K562 (cell line): ENCODE measurements at regions not wholly inside any gene's neighbourhood (a gene's known extent, or its start where the extent isn't known, plus 50 kb on each side); places are given as distances from the start of the nearest gene placed in this dataset.

Experiments
- ATAC-seq: fragments of 200-7000 bp; cut with Tn5 transposase; 3 replicates; pipeline ENCODE4 v1.9.1; 2020; ENCODE audit warnings: moderate library complexity
- BruUV-seq: library from RNA; stranded (reverse); fragments of 400-500 nt; replicated peaks from 2 replicates; lab custom pipeline; 2021; lab: Mats Ljungman, UMichigan
- CTCF ChIA-PET: fragments of 300-600 bp; formaldehyde crosslinking; extraction: SDS; loops from one replicate; lab custom pipeline; 2021; ENCODE audit warnings: low intra/inter-chr PET ratio; lab: Yijun Ruan, JAX
- POLR2A ChIA-PET: fragments of 300-600, 350-650 bp; sonication (Branson Sonifier 250); formaldehyde crosslinking; extraction: SDS; loops from one replicate; lab custom pipeline; 2021; ENCODE audit warnings: antibody characterized with exemption, inconsistent platforms; lab: Yijun Ruan, JAX
- DNase-seq, 4 experiments: peaks; one replicate each; pipeline versions ENCODE4 v3.0.0 to v3.0.0-alpha.2; 2011 to 2018; ENCODE audit warnings: low spot score in 3 of 4, mixed read lengths in 3 of 4; ENCODE audit errors: extremely low read depth in 1 of 4
- FAIRE-seq: peaks from 2 replicates; lab custom pipeline; 2011; peaks lifted over from hg19 to GRCh38; lab: Jason Lieb, UNC
- H2AFZ ChIP-seq: 2 replicates; pipeline ENCODE4 v1.6.0; 2011; ENCODE audit warnings: low read depth, low read length, control low read depth, inconsistent platforms
- H3K27ac ChIP-seq: fragments of 200-600 bp; 3 replicates; pipeline ENCODE4 v1.8.0; 2011; ENCODE audit warnings: low read depth, mild to moderate bottlenecking, control low read depth, inconsistent platforms, low read length, moderate library complexity, mixed read lengths; ENCODE audit errors: extremely low read depth
- H3K27me3 ChIP-seq, 2 experiments: fragments of 300-600 bp in 1 of 2; 2 replicates in 1 of 2; 3 replicates in 1 of 2; pipeline versions ENCODE4 v1.6.0 to v1.8.0; 2011; ENCODE audit warnings: inconsistent platforms in 2 of 2, low read length in 2 of 2, mild to moderate bottlenecking in 1 of 2, mixed read lengths in 1 of 2, moderate library complexity in 1 of 2; ENCODE audit not compliant: control insufficient read depth in 2 of 2, insufficient read depth in 2 of 2
- H3K36me3 ChIP-seq: fragments of 300-600 bp; 3 replicates; pipeline ENCODE4 v1.8.0; 2011; ENCODE audit warnings: mild to moderate bottlenecking, low read length, inconsistent platforms; ENCODE audit not compliant: control insufficient read depth, insufficient read depth
- H3K4me1 ChIP-seq, 2 experiments: fragments of 200-600 bp in 1 of 2; replicated peaks in 1 of 2; 2 replicates in 1 of 2; 3 replicates in 1 of 2; pipeline versions ENCODE4 v1.5.1 to v1.8.0; 2011; ENCODE audit warnings: inconsistent platforms in 2 of 2, low read length in 2 of 2, mild to moderate bottlenecking in 1 of 2, mixed read lengths in 1 of 2, moderate library complexity in 1 of 2; ENCODE audit not compliant: control insufficient read depth in 2 of 2, insufficient read depth in 2 of 2
- H3K4me2 ChIP-seq: 2 replicates; pipeline ENCODE4 v1.6.1; 2011; ENCODE audit warnings: low read length, control low read depth, inconsistent platforms, mixed read lengths; ENCODE audit not compliant: insufficient read depth
- H3K4me3 ChIP-seq: fragments of 200-600 bp; sonication (generic), shearing (Covaris generic); 2 replicates; pipeline ENCODE4 v1.5.1; 2016; ENCODE audit warnings: control low read depth, inconsistent platforms
- H3K79me2 ChIP-seq: fragments of 200-600 bp; 3 replicates; pipeline ENCODE4 v1.8.0; 2011; ENCODE audit warnings: low read length, inconsistent platforms; ENCODE audit not compliant: control insufficient read depth, insufficient read depth
- H3K9ac ChIP-seq, 2 experiments: 2 replicates each; pipeline versions ENCODE4 v1.6.0 to v1.6.1; 2011; ENCODE audit warnings: low read depth in 2 of 2, low read length in 2 of 2, control low read depth in 1 of 2, inconsistent platforms in 1 of 2, mild to moderate bottlenecking in 1 of 2, mixed read lengths in 1 of 2; ENCODE audit not compliant: insufficient read depth in 1 of 2
- H3K9me1 ChIP-seq: one replicate; pipeline ENCODE4 v1.6.0; 2011; ENCODE audit warnings: inconsistent platforms, mild to moderate bottlenecking, low read length, moderate library complexity; ENCODE audit not compliant: control insufficient read depth, insufficient read depth
- H3K9me3 ChIP-seq: replicated peaks from 2 replicates; pipeline ENCODE4 v1.5.1; 2011; ENCODE audit warnings: low read depth, low read length, inconsistent platforms; ENCODE audit not compliant: control insufficient read depth, insufficient read depth
- H4K20me1 ChIP-seq: replicated peaks from 2 replicates; pipeline ENCODE4 v1.6.1; 2011; ENCODE audit warnings: low read length, inconsistent platforms, mixed read lengths; ENCODE audit not compliant: control insufficient read depth, insufficient read depth
- ARHGAP35 ChIP-seq: fragments of 450-650 bp; IDR thresholded peaks from 2 replicates; pipeline ENCODE4 v1.6.1; 2018; ENCODE audit not compliant: partially characterized antibody
- ATF2 ChIP-seq: sonication (generic); formaldehyde crosslinking; IDR thresholded peaks from 2 replicates; pipeline ENCODE4 v1.8.1; 2022; ENCODE audit warnings: missing genetic modification reagents
- ERF ChIP-seq: fragments of 450-650 bp; formaldehyde crosslinking; IDR thresholded peaks from 2 replicates; pipeline ENCODE4 v1.4.0; 2020; ENCODE audit warnings: mild to moderate bottlenecking, mixed read lengths
- HINFP ChIP-seq: fragments of 450-650 bp; conservative IDR thresholded peaks from 2 replicates; pipeline ENCODE4 v1.6.1; 2016; ENCODE audit warnings: missing genetic modification characterization, low read depth, mild to moderate bottlenecking, control low read depth, missing compliant biosample characterization
- NELFE ChIP-seq: IDR thresholded peaks from 2 replicates; pipeline ENCODE4 v1.6.1; 2011; ENCODE audit warnings: mild to moderate bottlenecking; ENCODE audit not compliant: insufficient read depth, insufficient read length
- NR3C1 ChIP-seq: sonication (generic); formaldehyde crosslinking; IDR thresholded peaks from 2 replicates; pipeline ENCODE4 v1.8.1; 2022; ENCODE audit warnings: missing genetic modification reagents
- OTX1 ChIP-seq: fragments of 450-650 bp; formaldehyde crosslinking; IDR thresholded peaks from 2 replicates; pipeline ENCODE4 v1.4.0; 2022; ENCODE audit warnings: mild to moderate bottlenecking
- PML ChIP-seq: IDR thresholded peaks from 2 replicates; pipeline ENCODE4 v1.6.1; 2012; ENCODE audit warnings: low read length, inconsistent platforms
- TAF7 ChIP-seq: fragments of 450-650 bp; IDR thresholded peaks from 2 replicates; pipeline ENCODE4 v1.6.1; 2016; ENCODE audit warnings: missing genetic modification characterization, missing compliant biosample characterization
- ZEB2 ChIP-seq: fragments of 450-650 bp; IDR thresholded peaks from 2 replicates; pipeline ENCODE4 v1.6.1; 2016
- ZFPM2 ChIP-seq: fragments of 250-450 bp; sonication (Bioruptor Pico); IDR thresholded peaks from 2 replicates; pipeline ENCODE4 v1.5.1; 2022; ENCODE audit warnings: mild to moderate bottlenecking
- ZKSCAN3 ChIP-seq: fragments of 250-450 bp; sonication (Bioruptor Pico); IDR thresholded peaks from 2 replicates; pipeline ENCODE4 v1.4.0; 2020
- ZNF143 ChIP-seq: sonication (generic); formaldehyde crosslinking; IDR thresholded peaks from 2 replicates; pipeline ENCODE4 v1.9.0; 2022; ENCODE audit warnings: mild to moderate bottlenecking, missing genetic modification reagents
- ZNF232 ChIP-seq: sonication (generic); formaldehyde crosslinking; IDR thresholded peaks from 2 replicates; pipeline ENCODE4 v1.8.0; 2022; ENCODE audit warnings: mild to moderate bottlenecking, missing genetic modification reagents
- ZNF77 ChIP-seq: fragments of 250-450 bp; sonication (Bioruptor Pico); IDR thresholded peaks from 2 replicates; pipeline ENCODE4 v1.5.0; 2020
- WGBS: fragments of 100-300 bp; shearing (Covaris generic); methylation state at CpG from one replicate; pipeline ENCODE4 v1.1.6; 2016; ENCODE audit warnings: low coverage, mixed read lengths; ENCODE audit not compliant: insufficient coverage; ENCODE audit errors: missing lambda C conversion rate; 5-methylcytosine and 5-hydroxymethylcytosine counted together
- in situ Hi-C: fragments of 300-500 bp; cut with MboI; formaldehyde crosslinking; loops from 4 replicates; pipeline ENCODE4 v1.15.0; 2018; ENCODE audit warnings: inconsistent platforms, mixed read lengths
- intact Hi-C: fragments of 100-400 bp; cut with micrococcal nuclease; formaldehyde crosslinking; loops from 2 replicates; pipeline ENCODE4 v1.14.2; 2022
- TF ChIP-seq, protein P1 (sequence below): IDR thresholded peaks from 3 replicates; pipeline ENCODE4 v1.6.1; 2011; ENCODE audit warnings: borderline replicate concordance, mild to moderate bottlenecking; ENCODE audit not compliant: insufficient read length, insufficient read depth
- TF ChIP-seq, protein P2 (sequence below): sonication (generic); IDR thresholded peaks from 2 replicates; pipeline ENCODE4 v1.6.1; 2016

GRCh38 chr5:174900240-174900865, 176.0 kb downstream of the MSX2 start:
- 0% methylated on average over 7 of the region's 7 CpGs for WGBS
- in situ Hi-C loops: no loop called here
- no peaks in the 10 kb centered on the region for H3K79me2 ChIP-seq
- H3K9me3 ChIP-seq: no peaks in the 10 kb centered on the region
- no peak for DNase-seq
- H3K36me3 ChIP-seq: no peaks in the 10 kb centered on the region
- BruUV-seq: no TSS peak
- no peak overlapping the region for H3K9ac ChIP-seq
- no peaks in the 10 kb centered on the region for H3K4me1 ChIP-seq
- intact Hi-C loops: no loop called here
- H3K4me2 ChIP-seq: no peak overlapping the region
- no peak for FAIRE-seq
- TF ChIP-seq ZEB2: no peak
- no peak for TF ChIP-seq ATF2
- TF ChIP-seq ZFPM2 (CRISPR knock-in tag): no peak
- no peak for TF ChIP-seq TAF7 (tag)
- TF ChIP-seq ZNF77 (CRISPR knock-in tag): no peak
- no peak for TF ChIP-seq ARHGAP35
- TF ChIP-seq HINFP: no peak
- TF ChIP-seq, protein P1, sequence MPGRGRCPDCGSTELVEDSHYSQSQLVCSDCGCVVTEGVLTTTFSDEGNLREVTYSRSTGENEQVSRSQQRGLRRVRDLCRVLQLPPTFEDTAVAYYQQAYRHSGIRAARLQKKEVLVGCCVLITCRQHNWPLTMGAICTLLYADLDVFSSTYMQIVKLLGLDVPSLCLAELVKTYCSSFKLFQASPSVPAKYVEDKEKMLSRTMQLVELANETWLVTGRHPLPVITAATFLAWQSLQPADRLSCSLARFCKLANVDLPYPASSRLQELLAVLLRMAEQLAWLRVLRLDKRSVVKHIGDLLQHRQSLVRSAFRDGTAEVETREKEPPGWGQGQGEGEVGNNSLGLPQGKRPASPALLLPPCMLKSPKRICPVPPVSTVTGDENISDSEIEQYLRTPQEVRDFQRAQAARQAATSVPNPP: no peak
- TF ChIP-seq ZNF143 (CRISPR knock-in tag): no peak
- no peak for TF ChIP-seq NR3C1 (CRISPR knock-in tag)
- no peak for TF ChIP-seq ZKSCAN3 (CRISPR knock-in tag)
- no peak for TF ChIP-seq ERF
- TF ChIP-seq OTX1 (CRISPR knock-in tag): no peak
- TF ChIP-seq, protein P2, sequence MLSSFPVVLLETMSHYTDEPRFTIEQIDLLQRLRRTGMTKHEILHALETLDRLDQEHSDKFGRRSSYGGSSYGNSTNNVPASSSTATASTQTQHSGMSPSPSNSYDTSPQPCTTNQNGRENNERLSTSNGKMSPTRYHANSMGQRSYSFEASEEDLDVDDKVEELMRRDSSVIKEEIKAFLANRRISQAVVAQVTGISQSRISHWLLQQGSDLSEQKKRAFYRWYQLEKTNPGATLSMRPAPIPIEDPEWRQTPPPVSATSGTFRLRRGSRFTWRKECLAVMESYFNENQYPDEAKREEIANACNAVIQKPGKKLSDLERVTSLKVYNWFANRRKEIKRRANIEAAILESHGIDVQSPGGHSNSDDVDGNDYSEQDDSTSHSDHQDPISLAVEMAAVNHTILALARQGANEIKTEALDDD: no peak
- no peak for TF ChIP-seq ZNF232 (CRISPR knock-in tag)
- TF ChIP-seq NELFE: no peak
- no peak for TF ChIP-seq PML
- CTCF ChIA-PET: no interaction called here
- H3K9me1 ChIP-seq: no peaks in the 10 kb centered on the region
- H3K27me3 ChIP-seq: no peaks in the 10 kb centered on the region
- H2AFZ ChIP-seq: no peak overlapping the region
- POLR2A ChIA-PET: no interaction called here
- ATAC-seq: no peak
- H3K4me3 ChIP-seq: no peak overlapping the region
- no peak overlapping the region for H3K27ac ChIP-seq
- no peaks in the 10 kb centered on the region for H4K20me1 ChIP-seq
